Liver (tissue), 8 donors: ENCODE measurements at regions not wholly inside any gene's neighbourhood (a gene's known extent, or its start where the extent isn't known, plus 50 kb on each side); places are given as distances from the start of the nearest gene placed in this dataset.

Source experiments
- DNase-seq: peaks from one replicate; pipeline ENCODE4 v3.0.0-alpha.2; 2017; ENCODE audit warnings: low spot score
- H3K27ac ChIP-seq, 2 donors: one replicate each; pipeline ENCODE4 v1.7.0; 2013; ENCODE audit warnings: inconsistent platforms in 2 of 2, low read length in 2 of 2, control low read depth in 1 of 2, low read depth in 1 of 2, mild to moderate bottlenecking in 1 of 2
- H3K27me3 ChIP-seq, 4 donors: one replicate each; pipeline versions ENCODE4 v1.6.1 to v1.7.0; 2013; ENCODE audit warnings: low read length in 3 of 4, inconsistent platforms in 1 of 4, mild to moderate bottlenecking in 1 of 4, moderate library complexity in 1 of 4; ENCODE audit not compliant: control insufficient read depth in 4 of 4, insufficient read depth in 4 of 4
- H3K36me3 ChIP-seq, 4 donors: one replicate each; pipeline versions ENCODE4 v1.6.1 to v1.7.0; 2013; ENCODE audit warnings: low read length in 3 of 4, mild to moderate bottlenecking in 3 of 4, low read depth in 1 of 4, moderate library complexity in 1 of 4; ENCODE audit not compliant: control insufficient read depth in 4 of 4, insufficient read depth in 3 of 4
- H3K4me1 ChIP-seq, 4 donors: one replicate each; pipeline versions ENCODE4 v1.6.1 to v1.7.0; 2013; ENCODE audit warnings: low read length in 3 of 4, mild to moderate bottlenecking in 3 of 4, moderate library complexity in 1 of 4; ENCODE audit not compliant: control insufficient read depth in 4 of 4, insufficient read depth in 4 of 4
- H3K4me3 ChIP-seq, 3 donors: one replicate each; pipeline versions ENCODE4 v1.6.1 to v1.7.0; 2013; ENCODE audit warnings: low read length in 3 of 3, control low read depth in 1 of 3, low read depth in 1 of 3, mild to moderate bottlenecking in 1 of 3
- H3K9ac ChIP-seq, 2 donors: one replicate each; pipeline ENCODE4 v1.7.0; 2013; ENCODE audit warnings: low read length in 2 of 2, mild to moderate bottlenecking in 2 of 2, moderate library complexity in 2 of 2, control low read depth in 1 of 2, low read depth in 1 of 2
- H3K9me3 ChIP-seq, 4 donors: one replicate each; pipeline versions ENCODE4 v1.6.1 to v1.7.0; 2013; ENCODE audit warnings: low read length in 3 of 4; ENCODE audit not compliant: control insufficient read depth in 4 of 4
- ATF3 ChIP-seq: IDR thresholded peaks from 2 replicates; pipeline ENCODE4 v1.6.1; 2016; ENCODE audit warnings: antibody characterized with exemption
- CTCF ChIP-seq: fragments of 150-350 bp; IDR thresholded peaks from 2 replicates; pipeline ENCODE4 v1.5.1; 2017; ENCODE audit warnings: improper control_type of control experiment, low read depth, low read length; ENCODE audit not compliant: missing input control
- EGR1 ChIP-seq, 2 donors: IDR thresholded peaks; 2 replicates each; pipeline ENCODE4 v1.6.1; 2016 to 2018; ENCODE audit warnings: antibody characterized with exemption in 2 of 2, low read depth in 2 of 2
- FOXA1 ChIP-seq: IDR thresholded peaks from 2 replicates; pipeline ENCODE4 v1.6.1; 2016; ENCODE audit warnings: antibody characterized with exemption
- FOXA2 ChIP-seq: IDR thresholded peaks from 2 replicates; pipeline ENCODE4 v1.6.1; 2016; ENCODE audit warnings: antibody characterized with exemption
- GABPA ChIP-seq, 2 donors: IDR thresholded peaks in 1 of 2; conservative IDR thresholded peaks in 1 of 2; 2 replicates each; pipeline ENCODE4 v1.6.1; 2016; ENCODE audit warnings: antibody characterized with exemption in 2 of 2, mild to moderate bottlenecking in 1 of 2, moderate library complexity in 1 of 2
- HNF4G ChIP-seq: IDR thresholded peaks from 2 replicates; pipeline ENCODE4 v1.6.1; 2016; ENCODE audit warnings: antibody characterized with exemption
- JUND ChIP-seq, 2 donors: IDR thresholded peaks; 2 replicates each; pipeline ENCODE4 v1.6.1; 2016; ENCODE audit warnings: antibody characterized with exemption in 2 of 2
- MAX ChIP-seq: IDR thresholded peaks from 2 replicates; pipeline ENCODE4 v1.6.1; 2016; ENCODE audit warnings: antibody characterized with exemption
- RAD21 ChIP-seq, 2 donors: IDR thresholded peaks; 2 replicates each; pipeline ENCODE4 v1.6.1; 2016; ENCODE audit warnings: antibody characterized with exemption in 2 of 2, mild to moderate bottlenecking in 2 of 2
- REST ChIP-seq: IDR thresholded peaks from 2 replicates; pipeline ENCODE4 v1.6.1; 2016; ENCODE audit warnings: antibody characterized with exemption, mild to moderate bottlenecking
- RXRA ChIP-seq, 2 donors: IDR thresholded peaks; 2 replicates each; pipeline ENCODE4 v1.6.1; 2017 to 2018; ENCODE audit warnings: antibody characterized with exemption in 2 of 2, mild to moderate bottlenecking in 1 of 2
- SP1 ChIP-seq: IDR thresholded peaks from 2 replicates; pipeline ENCODE4 v1.6.1; 2018; ENCODE audit warnings: antibody characterized with exemption, mild to moderate bottlenecking
- TAF1 ChIP-seq: conservative IDR thresholded peaks from 2 replicates; pipeline ENCODE4 v1.6.1; 2016; ENCODE audit warnings: antibody characterized with exemption, mild to moderate bottlenecking
- YY1 ChIP-seq: IDR thresholded peaks from 2 replicates; pipeline ENCODE4 v1.6.1; 2016; ENCODE audit warnings: antibody characterized with exemption, mild to moderate bottlenecking
- ZBTB33 ChIP-seq: IDR thresholded peaks from 2 replicates; pipeline ENCODE4 v1.6.1; 2016; ENCODE audit warnings: antibody characterized with exemption
- WGBS: extraction: QIAGEN DNeasy Blood & Tissue Kit; methylation state at CpG from one replicate; pipeline ENCODE4 v1.1.7; 2013; 5-methylcytosine and 5-hydroxymethylcytosine counted together
- donor health status: healthy.
- donor health status: healthy.
- donor health status: healthy.
- donor health status: healthy.
- donor health status: healthy.

GRCh38 chr4:62455871-62456270 is 1255.7 kb downstream of the ADGRL3 start:
- Histone ChIP-seq H3K27me3 (no peaks in the 10 kb centered on the region), H3K27ac (no peak overlapping the region), H3K36me3 (no peaks in the 10 kb centered on the region), H3K9me3 (no peaks in the 10 kb centered on the region), H3K4me1 (no peaks in the 10 kb centered on the region), H3K9ac (no peak overlapping the region), H3K4me3 (no peak overlapping the region)
- DNase-seq, result no peak
- TF ChIP-seq CTCF (no peak), TAF1 (no peak), JUND (IDR thresholded peaks at IDR 0.05) (no peak)

- Histone ChIP-seq H3K27ac (no peak overlapping the region), H3K9me3 (no peaks in the 10 kb centered on the region), H3K4me3 (no peak overlapping the region), H3K36me3 (no peaks in the 10 kb centered on the region), H3K4me1 (no peaks in the 10 kb centered on the region), H3K27me3 (no peaks in the 10 kb centered on the region), H3K9ac (no peak overlapping the region)
- 76% methylated on average over 1 of the region's 1 CpG for WGBS
- TF ChIP-seq GABPA (IDR thresholded peaks at IDR 0.05 in 1 of 2, conservative IDR thresholded peaks at IDR 0.05 in 1 of 2) (no peak), TAF1 (no peak), CTCF (no peak), FOXA2 (no peak), EGR1 (IDR thresholded peaks at IDR 0.05; ENCODE audit: low read depth in 2 of 2) (no peak), RXRA (IDR thresholded peaks at IDR 0.05) (no peak), REST (no peak), RAD21 (IDR thresholded peaks at IDR 0.05) (no peak)
- DNase-seq, result no peak
Observed at GRCh38 chr4:62454535-62454934, 1254.4 kb downstream of the ADGRL3 start.

- no peaks in the 10 kb centered on the region for H3K36me3 ChIP-seq
- TF ChIP-seq EGR1 (IDR thresholded peaks at IDR 0.05; ENCODE audit: low read depth in 2 of 2) (no peak), FOXA1 (no peak), RAD21 (IDR thresholded peaks at IDR 0.05) (no peak), YY1 (no peak), MAX (no peak), GABPA (IDR thresholded peaks at IDR 0.05 in 1 of 2, conservative IDR thresholded peaks at IDR 0.05 in 1 of 2) (no peak), HNF4G (no peak), ATF3 (no peak), TAF1 (no peak), ZBTB33 (no peak), SP1 (no peak)
Observed at GRCh38 chr4:62450740-62451139, 1250.6 kb downstream of the ADGRL3 start.

More at GRCh38 chr4:62450740-62451139, 1250.6 kb downstream of the ADGRL3 start:
- no peak overlapping the region for H3K4me3 ChIP-seq
- H3K4me1 ChIP-seq, result no peaks in the 10 kb centered on the region
- H3K9ac ChIP-seq, result no peak overlapping the region
- no peak overlapping the region for H3K27ac ChIP-seq
- no peaks in the 10 kb centered on the region for H3K9me3 ChIP-seq
- DNase-seq, result no peak
- H3K27me3 ChIP-seq, result no peaks in the 10 kb centered on the region
